ENCODE measurements at regions not wholly inside any gene's neighbourhood (a gene's known extent, or its start where the extent isn't known, plus 50 kb on each side); places are given as distances from the start of the nearest gene placed in this dataset.

GRCh38 chr18:67092141-67092540, 424.4 kb downstream of the DSEL start:
- TF ChIP-seq CTCF (IDR thresholded peaks at IDR 0.05 in 4 of 5, conservative IDR thresholded peaks at IDR 0.05 in 1 of 5) (no peak), POLR2A (IDR thresholded peaks at IDR 0.05) (no peak)

All from gastrocnemius medialis (tissue), 4 donors.